KMS-11 (cell line): ENCODE measurements at regions not wholly inside any gene's neighbourhood (a gene's known extent, or its start where the extent isn't known, plus 50 kb on each side); places are given as distances from the start of the nearest gene placed in this dataset.
"Not testable (repeated sequence)": the region's sequence is repeated elsewhere in the genome, so short reads cannot be mapped to it uniquely, and the experiment has no call there.

Experiments
- H2AFZ ChIP-seq: fragments of 200-600 bp; sonication (generic); 2 replicates; pipeline ENCODE4 v1.6.1; 2016; ENCODE audit warnings: antibody characterized with exemption, mixed run types, low read depth
- H3K27ac ChIP-seq: fragments of 200-600 bp; sonication (generic); 2 replicates; pipeline ENCODE4 v1.6.1; 2016; ENCODE audit warnings: mild to moderate bottlenecking, mixed run types
- H3K27me3 ChIP-seq: fragments of 200-600 bp; sonication (generic); 2 replicates; pipeline ENCODE4 v1.6.1; 2017; ENCODE audit warnings: mild to moderate bottlenecking, low read depth, mixed run types, moderate library complexity; ENCODE audit not compliant: insufficient read depth
- H3K36me3 ChIP-seq: fragments of 200-600 bp; sonication (generic); 2 replicates; pipeline ENCODE4 v1.6.1; 2017; ENCODE audit warnings: mild to moderate bottlenecking, mixed run types; ENCODE audit not compliant: insufficient read depth
- H3K4me1 ChIP-seq: fragments of 200-600 bp; sonication (generic); 2 replicates; pipeline ENCODE4 v1.6.1; 2016; ENCODE audit warnings: mild to moderate bottlenecking, low read depth, mixed run types; ENCODE audit not compliant: poor library complexity, severe bottlenecking
- H3K4me2 ChIP-seq: fragments of 200-600 bp; sonication (generic); 2 replicates; pipeline ENCODE4 v1.7.0; 2016; ENCODE audit warnings: mild to moderate bottlenecking, mixed run types
- H3K4me3 ChIP-seq: fragments of 200-600 bp; sonication (generic); IDR thresholded peaks from 2 replicates; pipeline ENCODE4 v1.6.1; 2017; ENCODE audit warnings: low read depth, low read length, mixed read lengths; ENCODE audit not compliant: insufficient read depth
- H3K79me2 ChIP-seq: fragments of 200-600 bp; sonication (generic); 2 replicates; pipeline ENCODE4 v1.6.1; 2016; ENCODE audit warnings: low read depth, mixed run types; ENCODE audit not compliant: insufficient read depth
- H3K9ac ChIP-seq: fragments of 200-600 bp; sonication (generic); 2 replicates; pipeline ENCODE4 v1.6.1; 2016; ENCODE audit warnings: mild to moderate bottlenecking, mixed run types
- H4K20me1 ChIP-seq: fragments of 200-600 bp; sonication (generic); 2 replicates; pipeline ENCODE4 v1.6.1; 2016; ENCODE audit warnings: mild to moderate bottlenecking, mixed run types; ENCODE audit not compliant: insufficient read depth
- CTCF ChIP-seq: fragments of 200-600 bp; sonication (generic); conservative IDR thresholded peaks from 2 replicates; pipeline ENCODE4 v1.6.1; 2017; ENCODE audit warnings: low read depth, mild to moderate bottlenecking, antibody characterized with exemption, low read length, moderate library complexity, mixed read lengths

- H3K9ac ChIP-seq, H3K27ac ChIP-seq, H3K4me1 ChIP-seq, H4K20me1 ChIP-seq, H3K36me3 ChIP-seq, H3K4me3 ChIP-seq, H2AFZ ChIP-seq, H3K79me2 ChIP-seq, H3K27me3 ChIP-seq, H3K4me2 ChIP-seq: not testable (repeated sequence)
- peak; percentile 42 for TF ChIP-seq CTCF
Measured at GRCh38 chr7:6938284-6938683, 112.2 kb upstream of the CCZ1B start.

GRCh38 chr7:6939126-6939525, 113.1 kb upstream of the CCZ1B start:
- H3K27me3 ChIP-seq, H3K9ac ChIP-seq: not testable (repeated sequence)

GRCh38 chr7:6939896-6940295, 113.8 kb upstream of the CCZ1B start:
- H3K4me1 ChIP-seq, H3K27ac ChIP-seq, H3K36me3 ChIP-seq, H3K4me2 ChIP-seq, H3K27me3 ChIP-seq, H4K20me1 ChIP-seq, H3K79me2 ChIP-seq, H3K9ac ChIP-seq, H2AFZ ChIP-seq, H3K4me3 ChIP-seq: not testable (repeated sequence)

More at GRCh38 chr7:6939126-6939525, 113.1 kb upstream of the CCZ1B start:
- H2AFZ ChIP-seq, H3K4me3 ChIP-seq, H3K27ac ChIP-seq, H3K4me1 ChIP-seq, H3K36me3 ChIP-seq, H4K20me1 ChIP-seq, H3K4me2 ChIP-seq, H3K79me2 ChIP-seq: not testable (repeated sequence)

- H2AFZ ChIP-seq, H3K79me2 ChIP-seq, H3K27me3 ChIP-seq, H4K20me1 ChIP-seq, H3K27ac ChIP-seq, H3K9ac ChIP-seq, H3K4me2 ChIP-seq, H3K4me3 ChIP-seq, H3K4me1 ChIP-seq, H3K36me3 ChIP-seq: not testable (repeated sequence)
Measured at GRCh38 chr7:6946873-6947272, 120.8 kb upstream of the CCZ1B start.

GRCh38 chr7:6950231-6950630, 124.2 kb upstream of the CCZ1B start:
- H3K27ac ChIP-seq, H3K79me2 ChIP-seq, H4K20me1 ChIP-seq, H3K9ac ChIP-seq, H3K4me1 ChIP-seq, H3K27me3 ChIP-seq, H3K36me3 ChIP-seq, H3K4me3 ChIP-seq, H2AFZ ChIP-seq, H3K4me2 ChIP-seq: not testable (repeated sequence)

- not testable (repeated sequence) for H3K4me3 ChIP-seq, H3K9ac ChIP-seq
Measured at GRCh38 chr7:6951553-6951952, 125.5 kb upstream of the CCZ1B start.

GRCh38 chr7:6953138-6953797, 127.2 kb upstream of the CCZ1B start:
- not testable (repeated sequence) for H3K4me2 ChIP-seq, H4K20me1 ChIP-seq, H3K27me3 ChIP-seq, H2AFZ ChIP-seq, H3K9ac ChIP-seq, H3K4me3 ChIP-seq, H3K36me3 ChIP-seq, H3K27ac ChIP-seq, H3K4me1 ChIP-seq, H3K79me2 ChIP-seq
- TF ChIP-seq CTCF, result peak; percentile 46

More at GRCh38 chr7:6951553-6951952, 125.5 kb upstream of the CCZ1B start:
- H2AFZ ChIP-seq, H3K27ac ChIP-seq, H3K79me2 ChIP-seq, H3K36me3 ChIP-seq, H3K4me2 ChIP-seq, H3K27me3 ChIP-seq, H3K4me1 ChIP-seq, H4K20me1 ChIP-seq: not testable (repeated sequence)

- not testable (repeated sequence) for H3K4me2 ChIP-seq, H3K4me3 ChIP-seq, H3K27ac ChIP-seq, H3K9ac ChIP-seq, H3K79me2 ChIP-seq, H3K4me1 ChIP-seq, H2AFZ ChIP-seq, H3K27me3 ChIP-seq, H4K20me1 ChIP-seq, H3K36me3 ChIP-seq
Measured at GRCh38 chr7:6953798-6954181, 127.7 kb upstream of the CCZ1B start.

- H3K36me3 ChIP-seq, H2AFZ ChIP-seq, H3K9ac ChIP-seq, H3K4me3 ChIP-seq, H3K79me2 ChIP-seq, H4K20me1 ChIP-seq, H3K27ac ChIP-seq, H3K27me3 ChIP-seq, H3K4me2 ChIP-seq, H3K4me1 ChIP-seq: not testable (repeated sequence)
Measured at GRCh38 chr7:6955385-6955784, 129.3 kb upstream of the CCZ1B start.
